GDM1 (cell line): ENCODE measurements at regions not wholly inside any gene's neighbourhood (a gene's known extent, or its start where the extent isn't known, plus 50 kb on each side); places are given as distances from the start of the nearest gene placed in this dataset.
"Not testable (repeated sequence)": the region's sequence is repeated elsewhere in the genome, so short reads cannot be mapped to it uniquely, and the experiment has no call there.

ENCODE experiments used
- DNase-seq: peaks from one replicate; lab custom pipeline; 2025; lab: John Stamatoyannopoulos, UW

DNA sequence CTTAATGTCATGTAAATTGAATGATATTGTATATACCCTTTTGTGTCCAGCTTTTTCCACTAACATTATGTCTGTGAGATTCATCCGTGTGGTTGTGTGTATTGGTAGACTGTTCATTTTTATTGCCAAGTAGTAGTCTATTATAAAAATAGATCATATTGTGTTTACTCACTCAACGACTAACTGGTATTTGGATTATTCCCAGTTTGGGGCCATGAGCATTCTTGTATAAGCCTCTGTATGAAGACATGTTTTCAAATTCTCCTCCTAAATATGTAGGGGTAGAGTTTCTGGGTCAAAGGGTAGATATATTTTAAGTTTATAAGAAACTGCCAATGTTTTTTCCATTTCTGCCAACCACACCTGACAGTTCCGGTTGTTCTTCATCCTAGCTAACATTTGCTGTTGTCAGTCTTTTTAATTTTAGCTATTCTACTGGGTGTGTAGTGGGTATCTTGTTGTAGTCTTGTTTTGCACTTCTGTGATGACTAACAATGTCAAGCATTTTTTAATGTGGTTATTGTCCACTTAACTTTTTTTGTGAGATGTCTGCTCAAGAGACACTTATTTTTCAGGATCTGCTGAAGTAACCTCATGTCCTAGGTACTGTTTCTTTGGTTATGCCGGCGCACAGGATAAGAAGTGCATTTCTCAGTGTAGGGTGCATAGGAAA is 93.2 kb downstream of the DACT1 start:
- no peak for DNase-seq

DNA sequence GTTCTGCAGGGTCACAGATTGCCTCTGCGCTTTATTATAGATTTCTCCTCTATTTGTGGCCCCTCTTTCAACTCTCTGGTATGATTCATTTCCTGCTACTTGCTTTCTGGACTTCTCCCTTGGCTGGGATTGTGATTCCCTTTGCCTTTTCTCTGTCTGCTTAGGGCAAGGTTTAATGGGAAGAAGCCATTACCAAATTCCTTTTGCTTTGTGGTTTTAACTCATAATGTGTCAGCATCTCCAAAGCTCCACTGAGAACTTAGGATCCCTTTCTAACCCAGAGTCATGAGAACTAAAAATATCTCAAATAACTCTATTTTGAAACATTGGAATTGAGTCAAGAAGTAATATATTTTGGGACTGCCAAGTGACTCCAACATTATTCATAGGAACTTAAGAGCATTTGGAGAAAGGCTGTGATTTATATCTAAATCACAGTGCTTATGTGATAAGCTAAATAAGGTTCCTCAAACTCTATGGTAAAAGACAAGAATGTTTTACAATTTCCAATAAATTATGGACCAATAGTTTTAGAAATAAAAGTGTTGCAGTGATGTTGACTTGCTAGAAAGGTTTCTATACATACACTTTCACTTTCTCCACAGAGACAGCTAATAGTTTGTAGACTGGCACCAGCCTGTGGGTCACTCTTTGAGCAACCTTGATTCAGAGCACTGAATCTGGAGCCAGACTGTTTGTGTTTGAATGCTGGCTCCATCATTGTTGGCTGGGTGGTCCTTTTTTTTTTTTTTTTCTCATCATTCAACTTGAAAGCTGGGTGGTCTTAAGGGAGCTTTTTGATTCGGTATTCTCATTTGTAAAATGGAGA is 93.9 kb downstream of the DACT1 start:
- no peak for DNase-seq

DNA sequence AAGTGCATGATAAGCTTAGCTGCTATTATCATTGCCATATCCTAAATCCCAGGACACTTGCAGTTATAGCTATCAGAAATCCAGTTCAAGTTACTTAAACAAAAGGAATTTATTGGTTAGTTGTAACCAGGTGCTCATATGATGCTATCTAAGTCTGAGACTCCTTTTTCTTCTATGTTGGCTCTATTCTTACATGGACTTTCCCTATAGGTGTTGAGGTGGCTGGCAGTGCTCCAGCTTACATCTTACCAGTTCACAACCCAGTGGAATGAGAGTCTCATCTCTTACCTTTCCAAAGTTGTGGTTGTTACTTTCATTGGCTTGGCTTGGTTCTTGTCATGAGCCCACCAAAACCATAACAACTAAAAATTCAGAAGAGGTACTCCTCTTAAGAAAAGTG is 94.6 kb downstream of the DACT1 start:
- no peak for DNase-seq

DNA sequence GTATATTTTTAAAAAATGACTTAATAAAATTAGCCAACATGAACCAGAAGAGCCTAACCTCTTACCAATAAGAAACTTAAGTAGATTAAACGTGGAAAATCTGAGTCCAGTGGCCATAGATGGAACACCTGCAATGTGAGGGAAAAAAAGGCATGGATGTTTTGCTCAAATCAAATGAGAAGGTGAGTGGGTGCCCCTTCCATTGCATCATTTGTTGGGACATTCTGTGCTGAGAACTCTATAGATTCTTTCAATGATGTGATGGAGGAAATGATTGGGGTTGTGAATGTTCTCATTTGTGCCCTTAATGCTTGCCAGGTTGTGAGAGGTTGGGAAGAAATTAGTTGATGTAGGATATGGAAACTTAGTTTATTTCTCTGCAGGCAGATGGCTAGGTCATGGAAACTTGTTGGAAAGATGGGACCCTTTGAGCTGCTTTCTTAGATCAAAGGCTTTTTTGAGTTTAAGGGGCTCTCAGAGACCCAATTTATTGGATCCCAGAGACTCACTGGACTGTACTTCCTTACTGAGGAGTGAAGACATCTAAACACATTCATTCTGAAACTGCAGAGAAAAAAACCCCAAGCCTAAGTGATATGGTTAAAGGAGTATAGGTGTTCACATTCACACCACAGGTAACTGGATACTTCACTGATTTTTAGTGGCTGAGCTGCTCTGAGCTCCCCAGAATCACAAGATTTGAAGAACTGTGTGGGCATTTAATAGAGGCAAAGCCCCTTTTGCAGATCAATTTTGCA is 95.9 kb downstream of the DACT1 start:
- DNase-seq: no peak

DNA sequence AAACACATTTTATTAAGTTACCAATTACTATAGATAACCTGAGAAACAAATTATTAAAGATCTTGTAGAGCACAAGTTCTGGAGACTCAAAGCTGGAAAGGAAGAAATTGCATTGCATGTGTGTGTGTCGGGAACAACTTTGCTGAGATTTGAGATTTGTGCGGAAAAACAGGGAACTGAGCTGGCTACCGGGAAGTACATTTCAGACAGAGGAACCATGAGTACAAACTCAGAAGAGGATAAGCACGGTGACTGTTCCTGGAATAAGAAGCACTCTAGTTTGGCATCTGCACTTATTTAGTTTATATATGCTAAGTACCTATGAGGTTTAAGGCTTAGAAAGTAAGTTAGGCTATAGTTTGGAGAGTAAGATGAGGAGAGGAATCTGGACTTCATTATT is 97.8 kb downstream of the DACT1 start:
- no peak for DNase-seq

DNA sequence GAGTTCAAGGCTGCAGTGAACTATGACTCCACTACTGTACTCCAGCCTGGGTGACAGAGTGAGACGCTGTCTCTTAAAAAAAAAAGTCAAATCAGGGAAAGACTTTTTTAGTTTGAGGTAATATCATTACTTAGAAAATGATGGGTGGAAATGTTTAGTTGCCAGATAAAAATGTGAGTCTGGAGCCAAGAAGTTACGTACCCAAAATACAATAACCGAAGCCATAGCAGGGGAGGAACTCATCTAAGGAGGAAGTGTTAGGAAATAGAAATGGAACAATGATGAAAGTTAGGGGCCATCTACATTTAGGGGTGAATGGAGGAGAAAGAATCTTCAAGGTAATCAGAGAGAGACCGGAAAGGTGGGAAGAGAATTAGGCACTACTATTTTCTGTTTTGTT is 98.8 kb downstream of the DACT1 start:
- no peak for DNase-seq

DNA sequence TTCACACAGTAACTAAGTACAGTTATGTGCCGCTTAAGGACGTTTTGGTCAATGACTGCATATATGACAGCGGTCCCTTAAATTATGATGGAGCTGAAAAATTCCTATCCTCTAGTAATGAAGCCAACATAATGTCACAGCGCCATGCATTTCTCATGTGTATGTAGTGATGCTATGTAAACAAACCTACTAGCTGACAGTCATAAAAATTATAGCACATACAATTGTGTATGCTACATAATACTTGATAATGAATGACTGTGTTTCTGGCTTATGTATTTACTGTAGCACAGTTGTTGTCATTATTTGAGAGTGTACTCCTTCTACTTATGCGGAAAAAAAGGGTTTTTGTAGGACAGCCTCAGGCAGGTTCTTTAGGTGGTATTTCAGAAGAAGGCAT is 99.7 kb downstream of the DACT1 start:
- no peak for DNase-seq

DNA sequence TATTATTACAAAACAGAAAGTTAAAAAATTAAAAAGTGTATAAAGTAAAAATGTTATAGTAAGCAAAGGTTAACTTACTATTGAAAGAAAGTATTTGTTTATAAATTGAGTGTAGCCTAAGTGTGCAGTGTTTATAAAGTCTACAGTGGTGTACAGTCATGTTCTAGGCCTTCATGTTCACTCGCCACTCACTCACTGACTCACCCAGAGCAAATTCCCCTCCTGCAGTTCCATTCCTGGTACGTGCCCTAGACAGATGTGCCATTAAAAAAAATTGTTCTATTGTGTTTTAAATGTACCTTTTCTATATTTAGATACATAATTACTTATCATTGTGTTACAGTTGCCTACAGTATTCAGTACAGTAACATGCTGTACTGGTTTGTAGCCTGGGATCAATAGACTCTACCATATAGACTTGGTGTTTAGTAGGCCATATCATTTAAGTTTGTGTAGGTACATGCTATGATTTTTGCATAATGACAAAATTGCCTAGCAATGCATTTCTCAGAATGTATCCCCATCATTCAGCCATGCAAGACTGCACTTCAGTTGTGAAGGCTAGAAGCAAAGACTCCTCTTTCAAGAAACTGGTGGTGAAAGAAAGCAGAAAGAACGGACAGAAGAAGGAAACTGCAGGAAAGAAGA is 100.6 kb downstream of the DACT1 start:
- DNase-seq: no peak

DNA sequence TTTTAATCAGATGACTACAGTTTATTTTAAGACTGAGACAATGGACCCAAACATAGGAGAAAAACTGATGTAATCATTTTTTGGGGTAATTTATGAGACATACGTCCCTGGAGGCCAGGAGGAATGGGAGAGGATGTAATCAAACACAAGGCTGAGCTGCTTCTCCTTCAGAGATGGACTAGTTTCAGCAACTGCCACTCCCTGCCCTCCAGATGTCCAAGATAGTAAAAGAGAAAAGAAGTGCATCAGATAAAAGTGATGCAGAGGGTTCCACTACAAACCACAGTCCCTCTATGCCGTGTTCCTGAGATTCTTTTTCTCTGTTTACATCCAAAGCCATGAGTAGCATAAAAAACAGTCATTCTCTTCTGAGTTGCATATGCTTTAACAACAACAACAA is 101.1 kb downstream of the DACT1 start:
- no peak for DNase-seq

DNA sequence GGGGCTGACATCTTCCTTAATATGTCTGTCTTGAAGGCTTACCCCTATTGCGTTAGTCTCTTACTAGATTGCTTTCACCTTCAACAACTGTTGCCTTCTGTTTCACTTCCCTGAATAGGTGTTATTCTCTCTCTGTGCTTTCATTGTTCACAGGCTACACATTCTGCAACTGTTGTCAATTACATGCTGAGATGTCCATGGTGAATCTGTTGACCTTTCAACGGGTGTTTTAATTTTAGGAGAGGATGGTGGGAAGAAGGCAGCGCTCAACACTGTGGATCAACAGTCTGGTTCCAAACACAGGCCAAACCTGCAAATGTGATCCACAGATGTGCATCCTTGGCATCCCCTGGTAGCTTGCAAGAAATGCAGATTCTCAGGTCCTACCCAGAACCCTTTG is 101.9 kb downstream of the DACT1 start:
- no peak for DNase-seq

DNA sequence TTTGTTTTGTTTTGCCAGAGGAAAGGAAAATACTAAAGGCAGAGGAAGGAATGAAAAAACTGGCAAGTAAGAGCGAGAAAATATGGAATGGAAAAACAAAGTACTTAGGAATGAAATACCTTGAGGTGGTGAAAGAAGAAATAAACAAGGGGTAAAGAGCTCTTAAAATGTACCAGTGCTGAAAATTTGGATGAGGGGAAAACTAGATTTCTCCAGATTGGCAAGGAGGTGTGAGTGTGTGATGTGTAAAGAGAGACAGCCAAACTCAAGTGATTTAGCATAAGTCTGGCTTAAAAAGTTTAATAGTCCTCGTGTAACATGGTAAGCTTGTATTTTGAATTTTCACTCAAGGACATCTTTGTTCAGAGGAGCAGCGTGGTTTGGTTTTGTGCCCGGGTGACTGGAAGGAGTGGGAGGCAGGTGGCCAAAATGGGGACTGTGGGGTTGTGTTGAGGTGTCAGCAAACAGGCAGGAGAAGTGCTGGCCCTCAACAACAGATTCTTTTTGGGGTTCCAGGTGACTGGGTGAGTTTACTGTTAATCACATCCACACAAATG is 102.7 kb downstream of the DACT1 start:
- no peak for DNase-seq

DNA sequence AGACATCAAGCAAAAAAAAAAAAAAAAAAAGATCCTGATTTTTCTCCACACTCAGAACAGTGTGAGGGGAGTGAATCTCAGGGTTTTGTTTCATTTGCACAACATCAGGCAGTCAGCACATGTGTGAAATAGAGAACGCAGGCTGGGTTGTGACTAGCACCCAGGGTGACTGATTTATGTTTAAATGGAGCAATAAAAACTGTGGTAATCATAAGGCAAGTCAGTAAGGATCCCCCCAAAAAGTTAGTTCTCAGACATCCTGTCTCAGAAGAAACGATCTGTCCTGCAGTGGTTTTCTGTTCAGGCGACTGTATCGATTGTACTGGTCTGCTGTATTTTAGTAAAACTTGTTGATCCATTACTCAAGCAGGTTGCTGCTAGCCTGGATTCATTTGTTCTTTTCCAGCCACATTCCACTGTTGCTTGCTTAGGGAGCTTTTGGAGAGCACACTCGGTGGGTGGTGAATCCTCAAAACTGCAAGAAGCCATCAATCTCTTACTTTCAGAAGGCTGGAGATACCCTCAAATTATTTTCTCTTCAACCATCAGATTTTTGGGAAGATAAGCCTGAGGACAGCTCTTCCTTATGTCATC is 107.1 kb downstream of the DACT1 start:
- DNase-seq: no peak

DNA sequence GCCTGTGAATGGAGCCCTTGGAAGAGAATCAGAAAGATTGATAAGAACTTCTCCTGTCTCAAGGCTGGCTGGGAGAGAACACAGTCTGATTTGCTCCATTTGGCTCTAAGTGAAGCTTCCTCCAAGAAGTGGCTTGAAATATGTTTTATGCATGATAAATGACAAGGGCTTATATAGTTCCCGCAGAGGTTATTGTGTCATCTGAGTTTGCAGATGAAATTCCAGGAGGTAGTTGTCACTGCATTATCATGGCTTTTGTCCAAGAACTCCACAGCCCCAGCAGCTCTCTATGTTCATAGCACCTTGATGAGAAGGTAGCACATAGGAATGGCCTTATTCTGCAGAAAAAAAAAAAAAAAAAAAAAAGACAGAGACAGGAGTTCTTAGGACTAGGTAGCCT is 108.5 kb downstream of the DACT1 start:
- no peak for DNase-seq

DNA sequence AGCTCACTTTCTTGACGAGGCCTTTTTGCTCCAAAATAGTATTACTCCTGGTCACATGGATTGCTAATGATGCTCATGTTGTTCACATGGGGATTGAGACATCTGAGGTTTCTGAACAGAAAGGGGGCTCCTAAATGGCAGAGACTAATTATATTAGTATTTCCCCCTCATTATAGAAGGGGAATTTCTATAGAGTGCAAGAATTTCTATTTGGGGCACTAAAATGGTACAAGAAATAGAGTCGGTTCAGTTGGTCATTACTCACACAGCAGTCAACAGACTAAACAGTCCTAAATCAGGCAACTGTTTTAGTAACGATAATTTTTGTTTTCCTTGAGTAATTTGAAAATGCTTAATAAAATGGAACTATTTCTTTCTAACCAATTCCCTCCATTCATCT is 108.9 kb downstream of the DACT1 start:
- no peak for DNase-seq

DNA sequence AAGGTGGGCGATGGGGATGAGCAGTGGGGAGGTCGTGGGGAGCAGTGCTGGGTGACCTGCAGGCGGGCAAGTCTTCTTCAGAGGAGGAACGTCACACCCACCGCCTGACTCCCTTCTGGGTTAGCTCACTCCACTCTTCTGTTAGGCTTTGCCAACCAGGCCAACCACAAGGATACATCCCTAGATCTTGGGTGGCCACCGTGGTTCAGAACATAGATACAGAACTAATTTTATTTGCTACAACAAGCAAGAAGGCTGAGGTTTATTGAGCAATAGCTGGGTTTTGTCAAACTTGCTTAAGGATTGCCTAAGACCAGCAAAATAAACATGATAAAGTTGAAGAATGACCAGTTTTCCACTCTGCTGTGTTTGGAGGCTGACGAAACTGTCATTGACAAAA is 109.4 kb downstream of the DACT1 start:
- DNase-seq: no peak

DNA sequence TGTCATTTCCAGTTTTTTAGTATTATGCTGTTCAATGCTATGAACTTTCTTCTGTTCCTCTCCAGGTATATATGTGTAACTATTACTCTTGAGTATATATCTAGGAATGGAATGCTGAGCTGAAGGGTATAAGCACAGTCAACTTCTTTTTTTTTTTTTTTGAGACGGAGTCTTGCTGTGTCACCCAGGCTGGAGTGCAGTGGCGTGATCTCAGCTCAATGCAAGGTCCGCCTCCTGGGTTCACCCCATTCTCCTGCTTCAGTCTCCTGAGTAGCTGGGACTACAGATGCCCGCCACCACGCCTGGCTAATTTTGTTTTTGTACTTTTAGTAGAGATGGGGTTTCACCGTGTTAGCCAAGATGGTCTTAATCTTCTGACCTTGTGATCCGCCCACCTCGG is 110.5 kb downstream of the DACT1 start:
- not testable (repeated sequence) for DNase-seq

DNA sequence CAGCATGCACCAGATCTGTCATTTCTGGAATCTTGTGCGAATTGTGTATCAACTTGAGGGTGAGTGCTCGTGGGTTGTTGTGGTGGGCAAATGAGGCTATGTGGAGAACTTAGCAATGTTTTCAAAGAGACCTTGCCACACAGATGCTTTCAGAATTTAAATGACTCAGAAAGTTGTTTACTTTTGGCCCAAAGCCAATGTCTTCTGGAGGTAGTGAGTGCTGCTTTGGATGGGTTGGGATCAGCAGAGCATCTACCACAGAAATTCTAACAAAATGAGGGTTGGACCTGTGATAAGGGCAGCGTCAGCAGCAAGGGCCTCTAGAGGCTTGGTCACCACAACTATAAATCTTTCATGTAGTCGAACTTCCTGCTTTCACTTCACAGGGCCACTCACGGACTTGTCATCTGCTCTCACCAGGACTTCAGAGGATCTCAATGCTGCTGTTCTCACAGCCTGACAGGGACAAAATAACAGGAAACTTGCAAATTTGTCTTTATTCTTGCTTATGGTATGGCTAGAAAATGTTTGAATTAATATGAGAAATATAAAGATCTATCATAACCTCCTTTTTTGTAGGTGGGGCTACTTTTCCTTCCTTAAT is 111.4 kb downstream of the DACT1 start:
- peak; percentile 72 for DNase-seq

DNA sequence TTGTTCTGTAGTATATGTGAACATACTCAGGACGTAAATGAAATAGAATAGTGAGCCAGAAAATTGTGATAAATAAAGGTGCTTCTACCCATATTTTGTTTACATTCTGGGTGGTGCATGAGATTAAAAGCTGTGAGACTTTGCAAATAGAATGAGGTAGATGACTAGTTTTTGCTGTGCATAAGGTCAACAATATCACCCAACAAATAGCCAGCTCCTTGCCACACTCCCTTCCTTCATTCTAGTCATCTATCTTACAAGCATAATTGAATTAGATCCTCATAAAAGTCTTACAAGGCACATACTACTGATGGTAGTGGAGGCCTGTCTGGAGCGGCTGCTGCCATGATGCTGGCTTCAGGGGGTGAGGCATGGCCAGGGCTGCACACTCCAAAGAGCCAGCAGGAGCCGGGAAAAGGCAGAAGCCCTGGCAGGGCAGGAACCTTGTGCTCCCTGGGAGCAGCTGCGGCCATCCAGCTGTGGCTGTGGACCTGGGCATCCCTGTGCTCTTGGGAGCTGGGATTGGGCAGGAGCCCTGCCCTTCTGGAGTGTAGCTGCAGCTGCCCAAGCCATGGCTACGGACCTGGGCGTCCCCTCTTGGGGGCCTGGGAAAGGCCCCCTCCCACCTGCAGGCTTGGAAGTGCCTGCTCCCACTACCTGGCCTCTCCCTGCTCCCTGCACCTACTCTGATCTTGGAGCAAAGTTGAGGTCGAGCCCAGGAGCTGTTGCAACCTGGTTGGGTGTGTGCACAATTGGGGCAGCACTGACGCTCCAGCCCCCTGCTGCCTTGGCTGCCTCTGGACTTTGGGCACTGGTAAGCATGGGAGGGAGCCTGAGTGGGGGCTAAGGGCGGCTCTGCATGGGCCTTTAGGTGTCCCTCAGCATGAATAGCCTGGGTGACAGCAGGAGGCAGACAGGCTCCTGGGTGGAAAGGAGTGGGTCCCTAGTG is 112.8 kb downstream of the DACT1 start:
- DNase-seq: no peak

DNA sequence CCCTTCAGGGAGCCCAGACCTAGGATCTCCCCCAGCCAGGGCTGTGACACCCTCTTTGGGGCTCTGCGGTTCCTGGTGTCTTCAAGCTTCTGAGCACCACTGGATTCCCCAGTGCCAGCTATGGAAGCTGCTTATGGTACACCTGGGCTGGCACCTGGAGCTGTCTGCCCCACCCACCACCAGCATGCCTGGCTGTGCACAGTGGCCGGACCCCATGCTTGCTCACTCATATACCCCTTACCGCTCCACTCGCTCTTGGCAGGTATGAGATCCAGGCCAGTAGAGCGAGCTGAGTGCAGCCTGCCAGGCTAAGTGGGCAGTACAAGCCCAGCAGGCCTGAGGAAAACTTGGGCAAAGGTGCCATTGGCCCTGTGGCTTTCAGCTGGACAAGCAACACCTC is 114.0 kb downstream of the DACT1 start:
- no peak for DNase-seq

DNA sequence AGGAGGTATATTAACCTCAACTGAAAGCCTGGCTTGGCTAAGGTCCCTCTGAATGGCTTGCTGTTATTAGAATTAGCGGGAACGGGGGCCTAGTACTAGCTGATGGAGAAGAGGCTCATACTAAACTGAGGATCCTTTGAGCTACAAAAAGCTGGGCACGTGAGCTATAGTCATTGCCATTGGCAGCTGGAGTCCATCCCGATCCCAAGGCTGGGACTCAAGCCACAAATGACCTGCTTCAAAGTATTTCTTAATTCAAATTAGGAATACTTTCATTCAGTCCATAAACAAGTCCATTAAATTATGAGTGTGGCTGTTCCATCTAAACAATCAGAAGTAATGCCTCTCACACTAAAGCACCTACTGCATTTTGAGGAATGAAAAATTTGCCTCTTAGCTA is 114.5 kb downstream of the DACT1 start:
- DNase-seq: no peak
